ENCODE measurements at regions not wholly inside any gene's neighbourhood (a gene's known extent, or its start where the extent isn't known, plus 50 kb on each side); places are given as distances from the start of the nearest gene placed in this dataset.
"Not testable (repeated sequence)": the region's sequence is repeated elsewhere in the genome, so short reads cannot be mapped to it uniquely, and the experiment has no call there.

DNA sequence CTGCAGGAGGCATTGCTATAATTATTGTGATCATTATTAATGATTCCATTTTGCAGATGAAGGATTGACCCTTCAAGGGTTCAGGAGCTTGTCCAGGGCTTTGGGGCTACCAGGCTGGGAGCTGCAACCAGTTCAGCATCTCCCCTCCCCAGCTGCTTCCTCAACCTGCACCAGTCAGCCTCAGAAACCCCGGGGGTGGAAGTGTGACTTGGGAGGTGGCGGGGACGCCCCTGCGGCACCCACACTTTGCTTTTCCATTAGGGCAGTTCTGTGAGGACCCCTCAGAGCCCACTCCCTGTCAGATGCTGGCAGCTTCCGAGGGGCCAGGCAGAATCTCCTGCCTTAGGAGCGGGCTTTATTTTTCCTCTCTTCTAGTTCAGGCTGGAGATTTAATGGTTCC is 85.6 kb downstream of the OLFM1 start:
- no peak for DNase-seq

DNA sequence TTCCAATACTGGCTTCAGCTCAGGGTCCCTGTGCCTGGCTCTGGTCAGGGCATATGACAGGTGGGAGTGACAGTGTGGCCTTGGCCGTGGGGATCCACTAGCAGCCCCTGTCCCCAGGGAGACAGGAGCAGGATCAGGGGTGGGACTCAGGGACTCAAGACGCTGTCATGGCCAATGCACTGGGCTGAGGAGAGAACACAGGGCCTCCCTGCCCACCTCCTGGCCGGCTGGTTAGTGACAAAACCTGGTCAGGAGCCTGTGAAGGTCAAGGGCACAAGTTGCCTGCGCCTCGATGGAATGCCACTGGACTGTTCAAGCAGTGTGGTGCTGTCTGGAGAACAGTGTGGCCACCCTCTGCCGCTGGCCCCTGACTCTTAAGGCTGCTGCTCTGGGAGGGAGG is 86.8 kb downstream of the OLFM1 start:
- no peak for DNase-seq

DNA sequence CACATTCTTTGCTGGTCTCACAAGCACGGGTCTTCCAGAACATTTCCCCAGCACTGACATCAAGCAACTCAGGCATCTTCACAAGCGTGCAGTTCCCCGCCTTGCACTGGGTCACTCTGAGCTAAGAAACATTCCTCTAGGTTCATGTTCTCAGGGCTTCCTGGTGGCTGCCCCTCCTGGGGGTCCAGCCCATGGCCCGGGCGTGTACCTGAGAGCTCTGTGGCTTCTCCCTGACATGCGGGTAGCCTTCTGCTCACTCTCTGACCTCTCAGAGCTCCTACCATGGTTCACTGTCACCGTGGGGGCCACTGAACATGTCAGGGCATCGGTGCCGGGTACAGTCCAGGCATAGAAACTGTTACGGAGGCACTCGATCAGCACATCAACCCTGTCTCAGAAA is 87.5 kb downstream of the OLFM1 start:
- DNase-seq: no peak

DNA sequence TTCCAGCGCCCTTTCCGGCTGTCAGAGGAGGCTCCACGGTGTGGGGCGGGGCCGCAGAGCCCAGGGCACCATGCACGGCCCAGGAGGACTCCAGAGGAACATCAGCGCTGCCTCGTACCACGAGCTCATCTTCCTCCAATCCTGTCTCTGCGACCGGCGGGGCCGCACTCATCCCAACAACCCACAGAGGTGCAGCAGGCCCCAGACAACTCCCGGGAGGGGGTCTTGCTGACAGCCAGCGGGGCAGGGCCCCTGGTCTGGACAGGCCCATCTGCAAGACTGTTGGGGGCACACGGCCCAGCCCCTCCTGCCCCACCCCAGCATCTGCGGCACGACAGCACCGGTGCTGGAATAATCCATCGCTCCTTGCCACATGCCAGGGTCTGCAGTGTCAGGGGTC is 88.8 kb downstream of the OLFM1 start:
- DNase-seq: no peak

DNA sequence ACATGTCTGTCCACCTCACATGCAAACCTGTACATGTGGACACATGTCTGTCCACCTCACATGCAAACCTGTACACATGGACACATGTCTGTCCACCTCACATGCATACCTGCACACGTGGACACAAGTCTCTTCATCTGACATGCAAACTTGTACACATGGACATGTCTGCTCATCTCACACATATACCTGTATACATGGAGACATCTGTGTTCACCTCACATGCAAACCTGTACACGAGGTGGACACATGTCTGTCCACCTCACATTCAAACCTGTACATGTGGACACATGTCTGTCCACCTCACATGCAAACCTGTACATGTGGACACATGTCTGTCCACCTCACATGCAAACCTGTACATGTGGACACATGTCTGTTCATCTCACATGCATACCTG is 90.1 kb downstream of the OLFM1 start:
- not testable (repeated sequence) for DNase-seq

DNA sequence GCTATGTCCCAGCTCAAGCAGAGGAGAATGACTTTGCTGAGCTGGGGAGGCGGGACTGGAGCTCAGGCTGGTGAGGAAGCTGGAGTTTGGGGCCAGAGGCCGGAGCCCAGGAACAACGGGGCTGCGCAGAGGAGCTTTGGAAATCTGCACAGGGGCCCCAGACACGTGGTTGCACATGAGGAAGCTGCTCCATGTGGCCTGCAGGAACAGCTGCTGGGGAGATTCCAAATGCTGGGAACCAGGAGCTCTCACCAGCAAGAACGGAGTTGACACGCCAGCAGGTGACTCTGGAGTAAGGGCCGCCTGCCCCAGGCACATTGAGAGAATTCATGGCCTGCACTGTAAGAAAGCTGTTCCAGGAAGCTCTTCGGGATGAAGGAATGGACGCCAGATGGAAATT is 91.0 kb downstream of the OLFM1 start:
- no peak for DNase-seq

DNA sequence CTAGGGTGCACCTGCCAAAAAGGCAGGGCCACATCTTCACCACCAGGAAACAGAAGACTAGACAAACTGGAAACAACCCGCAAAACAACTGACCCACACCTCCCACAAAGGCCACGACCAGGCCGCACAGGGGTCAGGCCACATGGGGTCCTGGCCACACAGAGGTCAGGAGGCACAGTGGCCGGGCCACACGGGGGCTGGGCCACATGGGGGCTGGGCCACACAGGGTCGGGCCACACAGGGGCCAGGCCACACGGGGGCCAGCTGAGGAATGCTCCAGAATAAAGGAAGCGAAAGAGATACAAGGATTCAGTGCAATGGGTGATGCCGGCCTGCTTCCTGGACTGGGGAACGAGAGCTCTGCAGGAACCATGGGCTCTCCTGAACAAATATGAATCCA is 91.6 kb downstream of the OLFM1 start:
- no peak for DNase-seq

DNA sequence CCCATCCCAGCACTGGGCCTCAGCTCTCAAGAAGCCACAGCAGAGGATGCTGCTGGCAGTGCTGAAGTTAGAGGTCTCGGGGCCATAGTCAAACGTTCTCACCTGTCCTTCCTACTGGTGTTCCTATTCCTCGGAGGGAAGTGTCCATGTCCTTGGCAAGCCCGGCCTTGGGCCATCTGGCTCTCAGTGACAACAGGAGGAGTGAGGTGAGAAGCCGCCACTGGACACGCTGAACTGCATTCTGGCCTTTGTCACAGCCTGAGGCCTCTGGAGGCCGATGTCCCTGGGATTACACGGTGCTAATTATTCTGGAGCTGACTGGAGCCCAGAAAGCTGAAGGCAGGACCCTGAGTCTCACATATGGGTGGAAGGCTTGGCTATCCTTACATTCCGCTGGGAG is 92.5 kb downstream of the OLFM1 start:
- no peak for DNase-seq

DNA sequence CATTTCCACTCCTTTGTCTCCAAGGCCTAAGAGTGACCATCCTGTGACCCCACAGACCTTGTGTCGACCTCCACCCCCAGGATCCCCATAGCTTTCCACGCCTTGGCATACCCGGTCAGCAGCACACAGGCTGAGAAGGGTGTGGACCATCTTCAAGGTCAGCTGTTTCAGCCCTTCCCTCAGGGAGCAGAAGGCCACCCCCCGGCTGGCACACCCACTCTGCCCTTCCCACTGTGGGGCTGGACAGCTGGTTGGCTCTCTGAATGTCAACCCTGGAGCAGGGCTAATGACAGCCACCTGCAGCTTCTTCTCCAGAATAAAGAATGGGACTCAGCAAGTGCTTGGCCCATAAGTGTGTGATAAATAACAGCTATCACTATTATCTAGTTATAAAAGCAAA is 93.1 kb downstream of the OLFM1 start:
- DNase-seq: no peak

DNA sequence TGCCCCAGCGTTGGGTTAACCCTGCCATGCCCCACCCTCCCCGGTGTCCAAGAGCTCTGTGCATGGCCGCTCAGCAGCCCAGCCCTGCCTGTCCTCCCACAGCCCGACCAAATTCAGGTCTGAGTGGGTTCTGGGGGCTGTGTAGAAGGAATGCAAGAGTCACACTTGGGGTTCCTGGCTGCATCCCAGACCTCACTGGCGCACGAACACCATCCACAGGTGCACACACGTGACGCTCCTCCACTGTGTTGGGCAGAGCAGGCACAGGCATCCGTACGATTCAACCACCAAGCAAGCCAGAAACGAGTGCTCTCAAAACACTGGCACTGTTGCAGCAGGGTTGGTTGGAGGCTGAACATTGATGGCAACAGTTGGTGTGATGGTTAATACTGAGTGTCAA is 93.9 kb downstream of the OLFM1 start:
- DNase-seq: no peak

DNA sequence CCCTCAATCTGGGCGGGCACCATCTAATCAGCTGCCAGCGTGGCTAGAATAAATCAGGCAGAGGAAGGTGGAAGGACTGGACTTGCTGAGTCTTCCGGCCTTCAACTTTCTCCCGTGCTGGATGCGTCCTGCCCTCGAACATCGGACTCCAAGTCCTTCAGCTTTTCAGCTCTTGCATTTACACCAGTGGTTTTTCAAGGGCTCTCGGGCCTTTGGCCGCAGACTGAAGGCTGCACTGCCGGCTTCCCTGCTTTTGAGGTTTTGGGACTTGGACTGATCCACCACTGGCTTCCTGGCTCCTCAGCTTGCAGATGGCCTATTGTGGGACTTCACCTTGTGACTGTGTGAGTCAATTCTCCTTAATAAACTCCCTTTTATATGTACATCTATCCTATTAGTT is 94.4 kb downstream of the OLFM1 start:
- not testable (repeated sequence) for DNase-seq

DNA sequence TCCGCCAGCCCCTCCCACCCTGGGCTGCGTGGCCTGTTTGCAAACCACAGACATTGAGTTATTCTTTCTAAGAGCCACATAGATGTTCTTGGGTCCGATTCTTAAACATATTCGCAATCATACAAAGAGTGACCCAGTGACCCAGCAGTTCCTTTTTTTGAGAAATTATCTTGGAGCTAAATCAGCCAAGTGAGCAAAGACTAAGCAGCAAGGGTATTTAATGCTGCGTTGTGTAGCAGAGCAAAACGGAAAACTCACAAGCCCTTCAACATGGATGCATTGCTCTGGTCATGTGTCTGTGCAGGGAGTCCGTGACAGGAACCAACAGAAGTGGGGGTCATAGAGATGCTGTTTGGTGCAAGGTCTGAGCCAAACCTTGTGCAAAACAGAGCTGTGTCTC is 95.6 kb downstream of the OLFM1 start:
- no peak for DNase-seq

DNA sequence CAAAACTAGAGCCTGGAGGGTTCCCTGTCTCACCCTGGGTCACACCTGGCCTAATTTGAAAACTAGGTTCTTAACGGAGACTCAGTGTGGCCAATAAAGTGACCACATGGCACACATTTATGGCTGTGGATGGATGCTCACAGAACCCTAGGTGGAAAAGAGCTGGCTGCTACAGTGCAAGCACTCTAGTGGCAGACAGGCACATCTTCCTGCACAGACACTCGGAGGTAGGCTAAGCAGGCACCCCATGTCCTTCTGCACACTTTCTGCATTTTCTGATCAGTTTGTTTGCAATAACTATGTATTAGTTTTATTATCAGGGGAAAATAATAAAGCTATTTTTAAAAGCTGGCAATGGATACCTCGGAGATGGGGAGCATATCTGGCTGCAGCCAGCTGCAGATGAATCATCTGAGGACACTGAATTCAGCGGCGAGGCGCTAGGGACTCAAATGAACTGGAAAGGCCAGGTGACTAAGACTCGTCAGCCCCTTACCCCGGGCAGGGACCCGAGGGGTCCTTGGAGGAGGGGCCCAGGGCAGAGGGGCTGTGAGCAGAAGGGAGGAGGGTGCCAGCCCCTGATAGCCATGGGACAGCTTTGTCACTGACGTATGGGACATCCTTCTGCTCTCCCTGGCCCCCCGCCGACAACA is 96.2 kb downstream of the OLFM1 start:
- DNase-seq: no peak

DNA sequence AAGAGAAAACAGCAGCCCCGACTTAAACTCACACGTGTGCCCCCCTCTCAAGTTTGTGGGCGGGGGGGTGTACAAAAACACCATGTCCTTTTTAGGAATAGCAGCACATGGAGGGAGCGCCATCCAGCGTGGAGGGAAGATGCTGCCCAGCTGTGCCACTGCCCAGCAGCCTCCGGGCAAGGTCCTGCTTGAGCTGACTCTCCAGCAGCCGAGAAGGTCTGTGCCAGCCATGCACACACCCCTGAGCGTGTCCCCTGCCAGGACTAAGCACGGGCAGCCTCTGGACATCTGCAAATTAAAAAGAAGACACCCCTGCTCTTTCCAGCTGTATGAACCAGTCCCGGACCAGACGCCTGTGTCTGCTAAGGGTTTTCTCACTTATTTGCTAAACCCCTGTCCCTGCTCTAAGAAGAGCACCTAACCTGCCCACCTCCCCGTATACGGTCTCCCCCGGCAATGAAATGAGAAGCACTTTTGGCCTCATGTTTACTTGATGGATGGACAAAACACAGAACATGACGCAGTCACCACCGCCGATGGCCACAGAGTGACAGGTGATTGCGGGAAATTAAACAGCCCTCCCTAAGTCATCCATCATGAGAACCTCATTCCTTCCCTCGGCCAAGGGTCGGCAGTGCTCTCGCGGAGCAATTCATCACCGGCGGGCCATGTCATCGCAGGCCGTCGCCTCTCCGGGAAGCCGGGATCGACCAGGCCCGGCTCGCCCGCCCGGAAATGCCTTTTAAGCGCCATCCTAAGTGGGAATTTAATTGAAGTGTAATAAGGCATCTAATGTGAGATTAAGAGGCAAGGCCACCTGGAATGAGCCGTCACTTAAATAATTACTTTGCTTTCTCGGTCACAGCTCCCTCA is 96.9 kb downstream of the OLFM1 start:
- no peak for DNase-seq

DNA sequence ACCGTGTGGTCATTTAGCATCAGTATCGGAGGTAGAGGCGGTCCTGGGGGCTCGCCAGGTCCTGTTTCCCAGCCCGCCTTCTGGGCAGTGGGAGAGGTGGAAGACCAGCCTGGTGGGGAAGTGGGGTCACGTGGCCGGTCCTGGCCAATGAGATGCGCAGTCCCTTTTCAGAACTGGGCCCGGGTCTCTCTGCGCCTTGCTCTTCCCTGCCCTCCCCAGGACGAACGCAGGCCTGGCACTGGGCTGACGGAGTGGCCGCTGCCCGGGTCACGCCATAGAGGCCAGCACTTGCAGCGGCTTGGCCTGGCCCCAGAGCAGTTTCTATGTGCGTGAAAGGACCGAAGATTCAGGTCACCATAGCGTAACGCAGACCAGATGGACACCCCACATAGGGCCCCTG is 97.6 kb downstream of the OLFM1 start:
- no peak for DNase-seq

DNA sequence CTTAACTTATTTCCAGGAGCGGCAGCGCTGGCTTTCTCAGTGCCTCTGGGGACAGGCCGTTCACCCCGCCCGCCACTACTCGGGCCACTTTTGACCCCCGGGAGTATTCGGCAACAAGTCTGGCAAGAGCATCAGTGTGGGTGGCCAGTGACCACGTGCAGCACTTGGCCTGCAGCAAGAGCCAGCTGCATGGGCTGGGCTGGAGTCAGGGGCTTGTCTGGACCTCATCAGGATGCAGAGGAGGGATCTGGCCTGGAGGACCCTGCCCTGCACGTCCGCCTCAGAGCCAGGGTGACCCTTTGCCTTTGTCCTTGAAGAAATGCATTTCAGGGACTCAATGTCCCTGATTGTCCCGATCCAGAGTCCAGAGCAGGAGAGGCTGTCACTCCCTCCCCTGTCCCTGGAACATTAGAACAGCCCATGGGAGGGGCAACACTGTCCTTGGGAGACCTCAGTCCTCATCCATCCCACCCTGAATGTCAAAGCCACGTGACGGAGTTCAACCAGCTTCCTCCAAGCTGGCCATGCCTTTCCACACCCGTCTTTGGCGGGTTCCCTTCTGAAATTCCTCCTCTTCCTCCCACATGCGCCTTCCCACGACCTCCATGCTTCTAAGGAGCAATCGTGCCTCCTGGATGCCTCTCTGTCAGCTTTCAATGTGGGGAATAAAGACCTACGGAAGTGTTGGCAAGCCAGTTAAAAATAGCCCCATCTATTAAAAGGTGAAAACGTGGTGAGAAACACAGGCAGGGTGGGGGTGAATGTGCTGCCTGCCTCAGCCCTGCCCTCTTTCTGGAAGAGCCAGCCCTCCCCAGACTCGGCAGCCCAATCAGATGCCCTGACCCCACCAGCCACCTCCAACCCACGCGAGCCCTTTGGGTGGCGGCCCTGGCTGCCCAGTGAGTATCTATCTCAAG is 99.0 kb downstream of the OLFM1 start:
- no peak for DNase-seq

DNA sequence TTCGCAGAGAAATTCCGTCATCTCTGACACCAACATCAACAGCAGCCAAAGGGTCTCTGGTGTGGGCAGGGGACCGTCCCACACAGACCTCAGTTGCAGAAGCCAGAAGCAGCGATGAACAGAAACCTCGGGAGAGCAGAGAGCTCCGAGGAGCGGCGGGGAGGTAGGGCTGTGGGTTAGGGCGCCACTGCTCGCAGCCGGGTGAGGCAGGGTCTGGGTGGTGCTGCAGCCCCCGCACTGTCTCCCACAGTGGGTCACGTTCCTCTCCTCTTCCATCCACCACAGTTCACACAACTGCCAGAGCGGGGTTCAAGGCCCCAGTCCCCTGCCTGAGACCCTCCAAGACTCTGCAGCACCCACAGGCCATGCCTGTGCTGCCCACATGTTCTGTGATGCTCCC is 99.9 kb downstream of the OLFM1 start:
- no peak for DNase-seq

DNA sequence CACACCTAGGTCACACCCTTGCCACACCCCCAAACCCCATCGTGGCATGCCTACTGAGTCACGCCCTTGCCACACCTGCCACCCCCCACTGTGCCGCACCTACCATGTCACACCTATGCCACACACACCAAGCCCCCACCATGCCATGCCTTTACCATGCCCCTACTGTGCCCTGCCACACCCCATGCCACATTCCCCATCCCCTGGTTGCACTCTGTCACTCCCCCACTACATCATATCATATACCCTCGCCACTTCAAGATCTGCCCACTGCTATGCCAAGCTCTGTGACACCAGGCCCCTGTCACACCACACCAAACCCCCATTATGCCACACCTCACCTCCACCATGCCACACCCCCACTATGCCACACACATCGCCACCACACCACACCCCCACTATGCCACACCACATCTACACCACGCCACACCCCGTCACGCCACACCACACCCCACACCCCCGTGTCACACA is 101.2 kb downstream of the OLFM1 start:
- DNase-seq: no peak

DNA sequence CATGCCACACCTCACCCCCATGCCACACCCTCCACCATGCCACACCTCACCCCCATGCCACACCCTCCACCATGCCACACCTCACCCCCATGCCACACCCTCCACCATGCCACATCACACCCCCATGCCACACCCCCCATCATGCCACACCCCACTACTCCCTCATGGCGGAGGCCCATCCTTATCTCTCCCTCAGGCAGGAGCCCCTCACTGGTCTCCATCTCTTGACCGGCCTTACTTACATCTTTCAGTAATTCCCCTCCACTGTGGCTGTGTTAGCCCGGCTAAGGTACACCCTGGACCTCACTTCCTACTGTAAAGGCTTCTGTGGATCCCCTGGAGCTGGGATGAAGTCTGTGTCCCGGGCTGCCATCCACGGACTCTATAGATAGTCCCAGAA is 102.0 kb downstream of the OLFM1 start:
- no peak for DNase-seq

DNA sequence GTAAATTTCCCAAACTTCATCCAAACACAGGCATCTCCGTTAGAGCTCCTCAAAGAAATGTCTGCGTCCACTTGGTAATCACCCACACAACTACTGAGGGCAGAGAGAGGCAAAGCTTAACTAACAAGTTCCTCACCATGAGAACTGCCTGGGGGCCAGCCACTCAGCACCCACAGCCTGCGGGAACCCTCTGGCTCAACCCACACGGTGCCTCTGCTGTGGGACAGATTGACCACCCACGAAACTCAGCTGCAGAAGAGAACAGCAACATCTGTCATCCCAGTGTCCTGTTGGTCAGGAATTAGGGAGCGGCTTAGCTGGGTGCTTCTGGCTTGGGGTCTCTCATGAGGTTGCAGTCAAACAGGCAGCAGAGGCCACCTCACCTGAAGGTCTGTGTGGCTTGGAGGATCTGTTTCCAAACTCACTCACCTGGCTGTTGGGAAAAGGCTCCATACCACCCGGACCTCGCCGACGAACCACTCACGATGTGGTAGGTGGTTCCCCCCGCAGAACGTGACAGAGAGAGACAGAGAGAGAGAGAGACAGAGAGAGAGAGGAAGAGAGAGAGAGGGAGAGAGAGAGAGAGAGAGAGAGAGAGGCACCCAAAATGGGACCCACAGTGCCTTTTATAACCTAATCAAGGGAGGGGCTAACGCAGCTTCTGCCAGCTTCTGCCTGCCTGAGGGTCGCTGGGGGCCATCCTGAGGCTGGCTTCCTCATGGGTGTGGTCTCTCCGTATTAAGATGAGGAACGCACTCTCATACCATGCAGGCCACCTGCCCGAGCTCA is 103.5 kb downstream of the OLFM1 start:
- no peak for DNase-seq

DNA sequence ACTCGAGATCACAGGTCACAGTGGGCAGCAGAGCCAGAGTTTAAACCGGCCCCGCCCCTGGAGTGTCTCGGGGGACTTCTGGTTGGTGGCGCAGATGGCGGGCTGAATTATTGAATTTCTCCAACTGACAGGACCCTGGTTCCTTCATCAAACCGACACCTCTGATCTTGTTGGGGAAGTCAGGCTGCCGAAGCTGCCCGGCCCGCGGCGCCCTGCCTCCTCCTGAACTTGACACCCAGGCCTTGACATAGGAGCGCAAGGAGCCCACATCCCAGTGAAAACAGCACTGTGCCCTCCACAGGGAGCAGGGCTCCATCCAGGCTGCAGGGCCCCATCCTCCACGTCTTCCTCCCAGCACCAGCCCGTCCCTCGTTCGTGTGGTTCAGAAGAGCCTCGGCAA is 105.2 kb downstream of the OLFM1 start:
- no peak for DNase-seq

DNA sequence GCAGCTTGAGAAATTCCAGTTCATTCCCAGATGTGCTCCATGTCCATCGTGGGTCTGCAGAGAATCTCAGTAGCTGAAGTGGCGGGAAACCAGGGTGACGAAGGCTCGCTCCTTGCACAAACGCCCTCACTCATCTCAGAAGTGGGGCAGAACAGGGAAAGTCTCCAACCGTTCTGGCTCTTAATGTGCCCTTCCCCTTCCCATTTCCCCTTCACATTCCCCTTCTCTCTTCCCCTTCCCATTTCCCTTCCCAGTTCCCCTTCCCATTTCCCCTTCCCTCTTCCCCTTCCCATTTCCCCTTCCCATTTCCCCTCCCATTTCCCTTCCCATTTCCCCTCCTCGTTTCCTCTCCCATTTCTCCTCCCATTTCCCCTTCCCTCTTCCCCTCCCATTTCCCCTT is 108.5 kb downstream of the OLFM1 start:
- not testable (repeated sequence) for DNase-seq

DNA sequence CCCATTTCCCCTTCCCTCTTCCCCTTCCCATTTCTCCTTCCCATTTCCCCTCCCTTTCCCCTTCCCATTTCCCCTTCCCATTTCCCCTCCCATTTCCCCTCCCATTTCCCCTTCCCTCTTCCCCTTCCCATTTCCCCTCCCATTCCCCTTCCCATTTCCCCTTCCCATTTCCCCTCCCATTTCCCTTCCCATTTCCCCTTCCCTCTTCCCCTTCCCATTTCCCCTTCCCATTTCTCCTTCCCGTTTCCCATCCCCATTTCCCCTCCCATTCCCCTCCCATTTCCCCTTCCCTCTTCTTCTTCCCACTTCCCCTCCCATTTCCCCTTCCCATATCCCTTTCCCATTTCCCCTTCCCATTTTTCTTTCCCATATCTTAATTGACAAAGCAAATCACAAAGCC is 109.0 kb downstream of the OLFM1 start:
- no peak for DNase-seq
